H1 (cell line): ENCODE measurements at regions not wholly inside any gene's neighbourhood (a gene's known extent, or its start where the extent isn't known, plus 50 kb on each side); places are given as distances from the start of the nearest gene placed in this dataset.
A peak's percentile ranks its signal among the peaks of the same experiment; 100 is the strongest.

Experiments used
- CTCF ChIA-PET: fragments of 300-600 bp; sonication (Branson Sonifier 250); formaldehyde crosslinking; loops from one replicate; lab custom pipeline; 2021; ENCODE audit not compliant: partially characterized antibody; lab: Charles Lee
- POLR2A ChIA-PET: fragments of 300-600 bp; sonication (Branson Sonifier 250); formaldehyde crosslinking; loops from one replicate; lab custom pipeline; 2021; ENCODE audit warnings: inconsistent platforms; ENCODE audit not compliant: partially characterized antibody; lab: Charles Lee
- DNase-seq, 2 experiments: peaks; one replicate each; pipeline versions ENCODE4 v3.0.0 to v3.0.0-alpha.2; 2010 to 2022; ENCODE audit warnings: low spot score in 2 of 2, low read depth in 1 of 2, mixed read lengths in 1 of 2
- FAIRE-seq: peaks from 2 replicates; lab custom pipeline; 2011; peaks lifted over from hg19 to GRCh38; lab: Jason Lieb, UNC
- H2AFZ ChIP-seq: 2 replicates; pipeline ENCODE4 v1.8.1; 2012; ENCODE audit warnings: low read length, inconsistent platforms
- H2AK5ac ChIP-seq: 2 replicates; pipeline ENCODE4 v1.6.1; 2013; ENCODE audit warnings: low read depth, low read length
- H2BK120ac ChIP-seq: replicated peaks from 2 replicates; pipeline ENCODE3; 2013; ENCODE audit warnings: low read depth, low read length, inconsistent platforms
- H2BK12ac ChIP-seq: 2 replicates; pipeline ENCODE4 v1.6.1; 2013; ENCODE audit warnings: low read depth, low read length
- H2BK15ac ChIP-seq: 2 replicates; pipeline ENCODE4 v1.6.1; 2013; ENCODE audit warnings: low read length
- H2BK20ac ChIP-seq: 2 replicates; pipeline ENCODE4 v1.6.1; 2013; ENCODE audit warnings: low read length
- H2BK5ac ChIP-seq: 2 replicates; pipeline ENCODE4 v1.6.1; 2013; ENCODE audit warnings: low read depth, low read length
- H3K14ac ChIP-seq: 2 replicates; pipeline ENCODE4 v1.6.1; 2013; ENCODE audit warnings: inconsistent platforms; ENCODE audit not compliant: insufficient read length
- H3K18ac ChIP-seq: 2 replicates; pipeline ENCODE4 v1.6.1; 2013; ENCODE audit warnings: low read length; ENCODE audit errors: extremely low read depth
- H3K23ac ChIP-seq: 2 replicates; pipeline ENCODE4 v1.6.1; 2013; ENCODE audit warnings: inconsistent platforms; ENCODE audit not compliant: insufficient read length
- H3K23me2 ChIP-seq: 2 replicates; pipeline ENCODE4 v1.6.1; 2013; ENCODE audit warnings: low read depth, low read length
- H3K27ac ChIP-seq: 2 replicates; pipeline ENCODE4 v1.6.1; 2011; ENCODE audit warnings: low read depth, low read length, inconsistent platforms
- H3K27me3 ChIP-seq, 4 experiments: replicated peaks in 1 of 4; 1 replicate in 1 of 4; 2 replicates in 3 of 4; pipeline versions ENCODE4 v1.6.1 to v1.8.1; 2011 to 2013; ENCODE audit warnings: low read length in 3 of 4, mild to moderate bottlenecking in 3 of 4, inconsistent platforms in 2 of 4, mixed read lengths in 2 of 4, moderate library complexity in 1 of 4; ENCODE audit not compliant: control insufficient read depth in 3 of 4, insufficient read depth in 3 of 4; ENCODE audit errors: extremely low read depth in 1 of 4
- H3K36me3 ChIP-seq, 4 experiments: 2 replicates each; pipeline versions ENCODE4 v1.6.1 to v1.8.1; 2011 to 2013; ENCODE audit warnings: mild to moderate bottlenecking in 4 of 4, low read length in 3 of 4, moderate library complexity in 2 of 4, control low read depth in 1 of 4, inconsistent platforms in 1 of 4; ENCODE audit not compliant: insufficient read depth in 4 of 4, control insufficient read depth in 2 of 4
- H3K4ac ChIP-seq: replicated peaks from 2 replicates; pipeline ENCODE3; 2013; ENCODE audit warnings: low read length, low read depth, mixed read lengths, inconsistent platforms; ENCODE audit not compliant: insufficient read length
- H3K4me1 ChIP-seq, 4 experiments: replicated peaks in 1 of 4; 1 replicate in 1 of 4; 2 replicates in 3 of 4; pipeline versions ENCODE4 v1.6.1 to v1.8.1; 2011 to 2013; ENCODE audit warnings: low read length in 3 of 4, inconsistent platforms in 2 of 4, mixed read lengths in 1 of 4; ENCODE audit not compliant: insufficient read depth in 4 of 4, control insufficient read depth in 3 of 4
- H3K4me2 ChIP-seq, 2 experiments: 2 replicates each; pipeline versions ENCODE4 v1.6.1 to v1.8.1; 2011 to 2013; ENCODE audit warnings: low read depth in 2 of 2, low read length in 2 of 2, control low read depth in 1 of 2, inconsistent platforms in 1 of 2, mild to moderate bottlenecking in 1 of 2; ENCODE audit not compliant: insufficient read depth in 1 of 2
- H3K4me3 ChIP-seq, 4 experiments: fragments of 200-600, 300-600 bp in 1 of 4; sonication (generic), shearing (Covaris generic), sonication (Bioruptor Twin) in 1 of 4; 2 replicates each; pipeline versions ENCODE4 v1.5.1 to v1.8.1; 2011 to 2016; ENCODE audit warnings: low read length in 4 of 4, low read depth in 3 of 4, control low read depth in 2 of 4, inconsistent platforms in 2 of 4, mild to moderate bottlenecking in 2 of 4, mixed read lengths in 1 of 4, moderate library complexity in 1 of 4; ENCODE audit not compliant: insufficient read depth in 2 of 4; ENCODE audit errors: extremely low read depth in 1 of 4
- H3K56ac ChIP-seq: replicated peaks from 2 replicates; pipeline ENCODE3; 2013; ENCODE audit warnings: low read depth, mild to moderate bottlenecking, mixed read lengths, low read length, inconsistent platforms; ENCODE audit not compliant: insufficient read length
- H3K79me1 ChIP-seq: 2 replicates; pipeline ENCODE4 v1.6.1; 2013; ENCODE audit warnings: low read depth, low read length, control low read depth
- H3K79me2 ChIP-seq, 2 experiments: 2 replicates each; pipeline versions ENCODE4 v1.6.1 to v1.8.1; 2012 to 2013; ENCODE audit warnings: low read length in 2 of 2, mild to moderate bottlenecking in 2 of 2, inconsistent platforms in 1 of 2; ENCODE audit not compliant: insufficient read depth in 2 of 2, control insufficient read depth in 1 of 2
- H3K9ac ChIP-seq, 4 experiments: replicated peaks in 1 of 4; 1 replicate in 1 of 4; 2 replicates in 3 of 4; pipeline versions ENCODE4 v1.6.1 to v1.8.1; 2011 to 2013; ENCODE audit warnings: low read depth in 3 of 4, low read length in 3 of 4, control low read depth in 2 of 4, mild to moderate bottlenecking in 2 of 4, moderate library complexity in 2 of 4, inconsistent platforms in 1 of 4; ENCODE audit errors: extremely low read depth in 1 of 4
- H3K9me3 ChIP-seq, 2 experiments: 2 replicates each; pipeline versions ENCODE4 v1.6.1 to v1.8.1; 2012 to 2013; ENCODE audit warnings: mild to moderate bottlenecking in 2 of 2, moderate library complexity in 2 of 2, control low read depth in 1 of 2, inconsistent platforms in 1 of 2, low read depth in 1 of 2, low read length in 1 of 2, mixed read lengths in 1 of 2; ENCODE audit not compliant: insufficient read depth in 2 of 2
- H4K20me1 ChIP-seq, 2 experiments: replicated peaks in 1 of 2; 2 replicates each; pipeline versions ENCODE3 to v1.8.1; 2011 to 2013; ENCODE audit warnings: inconsistent platforms in 2 of 2, low read length in 2 of 2, mild to moderate bottlenecking in 1 of 2; ENCODE audit not compliant: insufficient read depth in 2 of 2, control insufficient read depth in 1 of 2
- H4K5ac ChIP-seq: 2 replicates; pipeline ENCODE4 v1.6.1; 2013; ENCODE audit warnings: low read length, low read depth, mixed read lengths, inconsistent platforms; ENCODE audit not compliant: insufficient read length
- H4K8ac ChIP-seq: 2 replicates; pipeline ENCODE4 v1.8.0; 2013; ENCODE audit warnings: mild to moderate bottlenecking, moderate library complexity, low read length, inconsistent platforms; ENCODE audit not compliant: insufficient read depth; ENCODE audit errors: extremely low read depth
- H4K91ac ChIP-seq: replicated peaks from 2 replicates; pipeline ENCODE3; 2013; ENCODE audit warnings: low read length, mixed read lengths, inconsistent platforms; ENCODE audit not compliant: insufficient read length
- ASH2L ChIP-seq: fragments of 200-600, 300-600 bp; sonication (generic); IDR thresholded peaks from one replicate; pipeline ENCODE4 v1.7.1; 2017; ENCODE audit warnings: low read length
- CEBPB ChIP-seq: IDR thresholded peaks from 2 replicates; pipeline ENCODE4 v1.6.1; 2012; ENCODE audit warnings: low read depth, low read length
- SP1 ChIP-seq: IDR thresholded peaks from 2 replicates; pipeline ENCODE4 v1.6.1; 2011; ENCODE audit warnings: low read depth, low read length
- WGBS, 2 experiments: shearing (Covaris generic) in 1 of 2; methylation state at CpG; one replicate each; pipeline versions ENCODE4 v1.1.6 to v1.1.7; 2013 to 2015; ENCODE audit warnings: low lambda C conversion rate in 2 of 2, mixed read lengths in 2 of 2, inconsistent platforms in 1 of 2, low coverage in 1 of 2, missing lambda C conversion rate in 1 of 2; ENCODE audit not compliant: insufficient replicate concordance in 2 of 2, insufficient coverage in 1 of 2, insufficient read length in 1 of 2; ENCODE audit errors: extremely low coverage in 1 of 2, missing lambda C conversion rate in 1 of 2; 5-methylcytosine and 5-hydroxymethylcytosine counted together

- H2BK120ac ChIP-seq = peak overlapping the region; percentile 74
- H3K23me2 ChIP-seq = peaks cover 3% of the 10 kb centered on the region; the same call in 1 of the 2 replicates
- H3K4me2 ChIP-seq = no peak overlapping the region
- H3K14ac ChIP-seq = no peak overlapping the region
- H2AK5ac ChIP-seq = no peak overlapping the region
- no peak overlapping the region for H4K8ac ChIP-seq
- no peak overlapping the region for H3K4me3 ChIP-seq
- no peak overlapping the region for H3K4ac ChIP-seq
- H3K18ac ChIP-seq = no peak overlapping the region; the same call in 1 of the 2 replicates
- no peak overlapping the region for H4K5ac ChIP-seq
- H3K79me1 ChIP-seq = no peaks in the 10 kb centered on the region
- no peak overlapping the region for H3K27ac ChIP-seq
- H4K20me1 ChIP-seq = no peaks in the 10 kb centered on the region
- no peak overlapping the region for H4K91ac ChIP-seq
- no peak overlapping the region; the same call in 1 of the 2 replicates for H2BK15ac ChIP-seq
- ChIA-PET CTCF (interaction anchor here (0.8 to 1.9 kb wide), 2 partner anchors 12 to 547 kb away, joined by 3 to 4 read pairs; no protein-coding TSS in a partner anchor), POLR2A (interaction anchor here (1.1 kb wide), 1 partner anchor 10 kb away, joined by 3 read pairs; no protein-coding TSS in a partner anchor)
- peaks cover 0 to 13% of the 10 kb centered on the region in 2 experiments; a peak in 1 of 4 replicates for H3K79me2 ChIP-seq
- no peaks in the 10 kb centered on the region for H3K27me3 ChIP-seq
- FAIRE-seq (no peak), DNase-seq (no peak)
- H2BK12ac ChIP-seq = peak overlapping the region; percentile 83
- no peaks in the 10 kb centered on the region; a peak in 1 of 8 replicates for H3K36me3 ChIP-seq
- no peak overlapping the region for H3K56ac ChIP-seq
- no peak overlapping the region for H2BK5ac ChIP-seq
- H3K9ac ChIP-seq = no peak overlapping the region
- no peak overlapping the region for H2AFZ ChIP-seq
- peaks cover 2 to 11% (median 9%) of the 10 kb centered on the region in 4 experiments; a peak in 6 of 7 replicates for H3K4me1 ChIP-seq
- no peaks in the 10 kb centered on the region for H3K9me3 ChIP-seq
- H3K23ac ChIP-seq = no peak overlapping the region
- no peak overlapping the region; the same call in 1 of the 2 replicates for H2BK20ac ChIP-seq
- 88% methylated on average over 8 of the region's 8 CpGs; no CpG with 5 or more reads in 1 of the 2 experiments for WGBS, 2 experiments
- TF ChIP-seq ASH2L = no peak
- TF ChIP-seq SP1 = no peak
- no peak for TF ChIP-seq CEBPB
These were observed 713.8 kb upstream of the WWC1 start for GRCh38 chr5:167577616-167578015.
